ENCODE measurements at regions not wholly inside any gene's neighbourhood (a gene's known extent, or its start where the extent isn't known, plus 50 kb on each side); places are given as distances from the start of the nearest gene placed in this dataset.

GRCh38 chr14:83309211-83309610 is 1775.6 kb upstream of the SEL1L start:
- no peak for DNase-seq (ENCODE audit: low read depth)

GRCh38 chr14:83309833-83310232 is 1776.2 kb upstream of the SEL1L start:
- DNase-seq (ENCODE audit: low read depth) = no peak

- peak; percentile 43 for DNase-seq (ENCODE audit: low read depth)
Measured at GRCh38 chr14:83312511-83312910, 1778.9 kb upstream of the SEL1L start.

- no peak for DNase-seq (ENCODE audit: low read depth)
Measured at GRCh38 chr14:83314764-83315163, 1781.1 kb upstream of the SEL1L start.

- no peak for DNase-seq (ENCODE audit: low read depth)
Measured at GRCh38 chr14:83316356-83316755, 1782.7 kb upstream of the SEL1L start.

- DNase-seq (ENCODE audit: low read depth) = no peak
Measured at GRCh38 chr14:83320837-83321236, 1787.2 kb upstream of the SEL1L start.

GRCh38 chr14:83331513-83331912 is 1797.9 kb upstream of the SEL1L start:
- DNase-seq (ENCODE audit: low read depth) = no peak

- DNase-seq (ENCODE audit: low read depth) = no peak
Measured at GRCh38 chr14:83342590-83342989, 1808.9 kb upstream of the SEL1L start.

- peak; percentile 51 for DNase-seq (ENCODE audit: low read depth)
Measured at GRCh38 chr14:83347874-83348273, 1814.2 kb upstream of the SEL1L start.

- DNase-seq (ENCODE audit: low read depth) = no peak
Measured at GRCh38 chr14:83355609-83356008, 1822.0 kb upstream of the SEL1L start.

GRCh38 chr14:83356080-83356479 is 1822.4 kb upstream of the SEL1L start:
- no peak for DNase-seq (ENCODE audit: low read depth)

GRCh38 chr14:83372271-83372670 is 1838.6 kb upstream of the SEL1L start:
- DNase-seq (ENCODE audit: low read depth) = no peak

- DNase-seq (ENCODE audit: low read depth) = no peak
Measured at GRCh38 chr14:83379436-83379835, 1845.8 kb upstream of the SEL1L start.

- DNase-seq (ENCODE audit: low read depth) = no peak
Measured at GRCh38 chr14:83384253-83384652, 1850.6 kb upstream of the SEL1L start.

- DNase-seq (ENCODE audit: low read depth) = no peak
Measured at GRCh38 chr14:83395321-83395720, 1861.7 kb upstream of the SEL1L start.

GRCh38 chr14:83416476-83416875 is 1882.8 kb upstream of the SEL1L start:
- DNase-seq (ENCODE audit: low read depth) = no peak

GRCh38 chr14:83419420-83419819 is 1885.8 kb upstream of the SEL1L start:
- no peak for DNase-seq (ENCODE audit: low read depth)

GRCh38 chr14:83421711-83422110 is 1888.1 kb upstream of the SEL1L start:
- no peak for DNase-seq (ENCODE audit: low read depth)

- peak; percentile 86 for DNase-seq (ENCODE audit: low read depth)
Measured at GRCh38 chr14:83425138-83425537, 1891.5 kb upstream of the SEL1L start.

GRCh38 chr14:83425706-83426105 is 1892.1 kb upstream of the SEL1L start:
- peak; percentile 53 for DNase-seq (ENCODE audit: low read depth)

- no peak for DNase-seq (ENCODE audit: low read depth)
Measured at GRCh38 chr14:83433618-83434017, 1900.0 kb upstream of the SEL1L start.

GRCh38 chr14:83441801-83442200 is 1908.1 kb upstream of the SEL1L start:
- no peak for DNase-seq (ENCODE audit: low read depth)

- no peak for DNase-seq (ENCODE audit: low read depth)
Measured at GRCh38 chr14:83455561-83455960, 1921.9 kb upstream of the SEL1L start.

- DNase-seq (ENCODE audit: low read depth) = no peak
Measured at GRCh38 chr14:83461521-83461920, 1927.9 kb upstream of the SEL1L start.

- no peak for DNase-seq (ENCODE audit: low read depth)
Measured at GRCh38 chr14:83462759-83463158, 1929.1 kb upstream of the SEL1L start.

Measured in HS-27A (cell line).